HepG2 (cell line): ENCODE measurements at regions not wholly inside any gene's neighbourhood (a gene's known extent, or its start where the extent isn't known, plus 50 kb on each side); places are given as distances from the start of the nearest gene placed in this dataset.

Source experiments
- EZH2 ChIP-seq: conservative IDR thresholded peaks from 2 replicates; pipeline ENCODE4 v1.6.1; 2012; ENCODE audit warnings: mild to moderate bottlenecking, low read depth, low read length, moderate library complexity
- MTA3 ChIP-seq: sonication (generic); formaldehyde crosslinking; IDR thresholded peaks from 2 replicates; pipeline ENCODE4 v1.4.0; 2020; ENCODE audit warnings: missing genetic modification reagents
- NCOA1 ChIP-seq: sonication (generic); formaldehyde crosslinking; IDR thresholded peaks from 2 replicates; pipeline ENCODE4 v1.9.0; 2021; ENCODE audit warnings: missing genetic modification reagents
- ZKSCAN1 ChIP-seq: fragments of 150-350 bp; IDR thresholded peaks from 2 replicates; pipeline ENCODE4 v1.6.1; 2014; ENCODE audit warnings: low read length
- ZSCAN21 ChIP-seq: sonication (generic); formaldehyde crosslinking; IDR thresholded peaks from 2 replicates; pipeline ENCODE4 v1.8.0; 2022; ENCODE audit warnings: mild to moderate bottlenecking, missing genetic modification reagents, moderate library complexity, borderline replicate concordance

GRCh38 chr2:136178941-136179601, 61.1 kb upstream of the CXCR4 start:
- TF ChIP-seq MTA3 (CRISPR knock-in tag) = no peak
- TF ChIP-seq EZH2 = no peak
- TF ChIP-seq ZKSCAN1 = no peak
- TF ChIP-seq NCOA1 = no peak
- no peak for TF ChIP-seq ZSCAN21 (CRISPR knock-in tag)
